GM12891 (cell line): ENCODE measurements at regions not wholly inside any gene's neighbourhood (a gene's known extent, or its start where the extent isn't known, plus 50 kb on each side); places are given as distances from the start of the nearest gene placed in this dataset.

ENCODE experiments used
- PAX5 ChIP-seq: IDR thresholded peaks from 2 replicates; pipeline ENCODE4 v1.6.1; 2011; ENCODE audit warnings: low read length, moderate library complexity, mild to moderate bottlenecking; ENCODE audit not compliant: insufficient read depth, severe bottlenecking
- POLR2A ChIP-seq: IDR thresholded peaks from 2 replicates; pipeline ENCODE4 v1.6.1; 2011; ENCODE audit warnings: low read depth, low read length, control low read depth
- POLR2AphosphoS5 ChIP-seq: IDR thresholded peaks from 2 replicates; pipeline ENCODE4 v1.6.1; 2011; ENCODE audit warnings: low read depth, low read length, control low read depth

DNA sequence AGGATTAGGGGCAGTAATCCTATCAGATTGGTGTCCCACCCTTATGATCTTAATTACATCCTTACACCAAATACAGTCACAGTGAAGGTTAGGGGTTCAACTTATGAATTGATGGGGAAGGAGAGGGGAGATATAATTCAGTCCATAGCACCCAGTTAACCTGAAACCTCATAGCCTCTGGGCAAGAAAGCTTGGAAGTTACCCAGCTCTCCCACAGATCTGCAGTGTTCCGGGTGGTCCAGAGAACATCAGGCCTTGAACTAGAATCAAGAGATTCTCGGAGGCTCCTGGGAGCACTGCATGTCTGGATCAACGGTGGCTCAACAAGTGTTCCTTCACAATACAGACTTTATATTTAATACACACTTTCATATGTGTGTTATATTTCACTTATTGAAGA, 392.6 kb upstream of the MARCKS start:
- TF ChIP-seq PAX5: no peak
- TF ChIP-seq POLR2A: no peak
- no peak for TF ChIP-seq POLR2AphosphoS5
